Suprapubic skin (tissue), 4 donors: ENCODE measurements at regions not wholly inside any gene's neighbourhood (a gene's known extent, or its start where the extent isn't known, plus 50 kb on each side); places are given as distances from the start of the nearest gene placed in this dataset.

Experiments used
- DNase-seq, 2 donors: peaks; one replicate each; pipeline ENCODE4 v3.0.0-alpha.2; 2019; ENCODE audit warnings: low spot score in 2 of 2
- H3K27ac ChIP-seq: fragments of 200-600 bp; sonication (generic); one replicate; pipeline ENCODE4 v1.5.1; 2019
- H3K27me3 ChIP-seq: fragments of 200-600 bp; sonication (generic); one replicate; pipeline ENCODE4 v1.5.1; 2019
- H3K36me3 ChIP-seq: fragments of 200-600 bp; sonication (generic); one replicate; pipeline ENCODE4 v1.5.1; 2019
- H3K4me1 ChIP-seq: fragments of 200-600 bp; sonication (generic); one replicate; pipeline ENCODE4 v1.5.1; 2019
- H3K4me3 ChIP-seq: fragments of 200-600 bp; sonication (generic); one replicate; pipeline ENCODE4 v1.5.1; 2019; ENCODE audit warnings: mild to moderate bottlenecking
- H3K9me3 ChIP-seq: fragments of 200-600 bp; sonication (generic); one replicate; pipeline ENCODE4 v1.5.1; 2019
- EP300 ChIP-seq: sonication (generic); formaldehyde crosslinking; IDR thresholded peaks from one replicate; pipeline ENCODE4 v1.6.1; 2017; ENCODE audit warnings: antibody characterized with exemption
- POLR2A ChIP-seq, 2 donors: fragments of 450-650 bp; IDR thresholded peaks; one replicate each; pipeline ENCODE4 v1.6.1; 2017; ENCODE audit warnings: antibody characterized with exemption in 2 of 2, mild to moderate bottlenecking in 2 of 2, moderate library complexity in 2 of 2
- POLR2AphosphoS5 ChIP-seq, 3 donors: sonication (generic); formaldehyde crosslinking; IDR thresholded peaks; one replicate each; pipeline ENCODE4 v1.6.1; 2017; ENCODE audit warnings: antibody characterized with exemption in 3 of 3
- WGBS: methylation state at CpG from one replicate; pipeline ENCODE4 v1.1.5; 2018; 5-methylcytosine and 5-hydroxymethylcytosine counted together
- TF ChIP-seq, protein P1 (sequence below), 2 donors: fragments of 200-600 bp in 1 of 2; fragments of 450-650 bp in 1 of 2; sonication (generic) in 1 of 2; IDR thresholded peaks; one replicate each; pipeline ENCODE4 v1.5.1; 2016 to 2019; ENCODE audit warnings: antibody characterized with exemption in 2 of 2, mild to moderate bottlenecking in 1 of 2, moderate library complexity in 1 of 2

DNA sequence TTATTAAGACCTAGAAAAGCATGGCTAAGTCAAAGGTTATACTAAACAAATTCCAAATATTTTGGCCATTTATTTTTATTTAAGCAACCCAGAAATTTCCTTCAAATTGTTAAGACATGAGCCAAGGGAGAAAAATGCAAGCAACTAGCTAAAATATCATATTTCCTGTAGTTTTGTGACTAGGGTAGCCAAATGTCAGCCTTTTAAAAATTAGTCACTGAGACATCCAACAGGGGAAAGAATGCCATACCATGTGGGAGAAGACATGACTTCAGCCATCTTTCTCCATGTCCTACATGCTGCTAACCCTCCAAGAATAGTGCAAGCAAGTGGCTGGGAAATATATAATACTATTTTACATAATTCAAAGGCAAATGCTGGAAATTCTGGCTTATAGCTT is 197.9 kb downstream of the DSEL start:
- no peak overlapping the region for H3K4me3 ChIP-seq
- no peak for TF ChIP-seq POLR2AphosphoS5 (IDR thresholded peaks at IDR 0.05)
- TF ChIP-seq, protein P1, sequence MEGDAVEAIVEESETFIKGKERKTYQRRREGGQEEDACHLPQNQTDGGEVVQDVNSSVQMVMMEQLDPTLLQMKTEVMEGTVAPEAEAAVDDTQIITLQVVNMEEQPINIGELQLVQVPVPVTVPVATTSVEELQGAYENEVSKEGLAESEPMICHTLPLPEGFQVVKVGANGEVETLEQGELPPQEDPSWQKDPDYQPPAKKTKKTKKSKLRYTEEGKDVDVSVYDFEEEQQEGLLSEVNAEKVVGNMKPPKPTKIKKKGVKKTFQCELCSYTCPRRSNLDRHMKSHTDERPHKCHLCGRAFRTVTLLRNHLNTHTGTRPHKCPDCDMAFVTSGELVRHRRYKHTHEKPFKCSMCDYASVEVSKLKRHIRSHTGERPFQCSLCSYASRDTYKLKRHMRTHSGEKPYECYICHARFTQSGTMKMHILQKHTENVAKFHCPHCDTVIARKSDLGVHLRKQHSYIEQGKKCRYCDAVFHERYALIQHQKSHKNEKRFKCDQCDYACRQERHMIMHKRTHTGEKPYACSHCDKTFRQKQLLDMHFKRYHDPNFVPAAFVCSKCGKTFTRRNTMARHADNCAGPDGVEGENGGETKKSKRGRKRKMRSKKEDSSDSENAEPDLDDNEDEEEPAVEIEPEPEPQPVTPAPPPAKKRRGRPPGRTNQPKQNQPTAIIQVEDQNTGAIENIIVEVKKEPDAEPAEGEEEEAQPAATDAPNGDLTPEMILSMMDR (IDR thresholded peaks at IDR 0.05): no peak
- TF ChIP-seq POLR2A (IDR thresholded peaks at IDR 0.05): no peak
- TF ChIP-seq EP300: no peak
- no peaks in the 10 kb centered on the region for H3K36me3 ChIP-seq
- no peaks in the 10 kb centered on the region for H3K27me3 ChIP-seq
- DNase-seq: no peak
- no peaks in the 10 kb centered on the region for H3K4me1 ChIP-seq
- no peak overlapping the region for H3K27ac ChIP-seq
- H3K9me3 ChIP-seq: no peaks in the 10 kb centered on the region

- Histone ChIP-seq H3K4me1 (no peaks in the 10 kb centered on the region), H3K4me3 (no peak overlapping the region), H3K27ac (no peak overlapping the region), H3K9me3 (no peaks in the 10 kb centered on the region), H3K36me3 (no peaks in the 10 kb centered on the region), H3K27me3 (no peaks in the 10 kb centered on the region)
- no peak for TF ChIP-seq EP300
- TF ChIP-seq, protein P1 (IDR thresholded peaks at IDR 0.05): no peak
- no peak for TF ChIP-seq POLR2A (IDR thresholded peaks at IDR 0.05)
- DNase-seq: no peak
These were observed 205.7 kb downstream of the DSEL start for GRCh38 chr18:67310826-67311225.

- no peak for DNase-seq
- Histone ChIP-seq H3K27me3 (no peaks in the 10 kb centered on the region), H3K9me3 (no peaks in the 10 kb centered on the region), H3K4me1 (no peaks in the 10 kb centered on the region), H3K36me3 (no peaks in the 10 kb centered on the region), H3K27ac (no peak overlapping the region), H3K4me3 (no peak overlapping the region)
- 65% methylated on average over 4 of the region's 4 CpGs for WGBS
- TF ChIP-seq POLR2AphosphoS5 (IDR thresholded peaks at IDR 0.05) (no peak), EP300 (no peak), POLR2A (IDR thresholded peaks at IDR 0.05) (no peak)
- TF ChIP-seq, protein P1 (IDR thresholded peaks at IDR 0.05): no peak
These were observed 207.7 kb downstream of the DSEL start for GRCh38 chr18:67308819-67309218.

GRCh38 chr18:67305466-67305865 is 211.1 kb downstream of the DSEL start:
- Histone ChIP-seq H3K27ac (no peak overlapping the region), H3K4me1 (no peaks in the 10 kb centered on the region), H3K9me3 (peaks cover 2% of the 10 kb centered on the region), H3K27me3 (no peaks in the 10 kb centered on the region), H3K36me3 (no peaks in the 10 kb centered on the region), H3K4me3 (no peak overlapping the region)
- DNase-seq: no peak
- 88% methylated on average over 3 of the region's 3 CpGs for whole genome bisulfite sequencing
- TF ChIP-seq POLR2A (IDR thresholded peaks at IDR 0.05) (no peak), POLR2AphosphoS5 (IDR thresholded peaks at IDR 0.05) (no peak), EP300 (no peak)
- TF ChIP-seq, protein P1 (IDR thresholded peaks at IDR 0.05): no peak

GRCh38 chr18:67302043-67302442 is 214.5 kb downstream of the DSEL start:
- Histone ChIP-seq H3K4me3 (no peak overlapping the region), H3K36me3 (no peaks in the 10 kb centered on the region), H3K4me1 (no peaks in the 10 kb centered on the region), H3K9me3 (peaks cover 4% of the 10 kb centered on the region), H3K27me3 (no peaks in the 10 kb centered on the region), H3K27ac (no peak overlapping the region)
- TF ChIP-seq POLR2AphosphoS5 (IDR thresholded peaks at IDR 0.05): no peak
- TF ChIP-seq, protein P1 (IDR thresholded peaks at IDR 0.05): no peak
- no peak for TF ChIP-seq POLR2A (IDR thresholded peaks at IDR 0.05)
- no peak for TF ChIP-seq EP300
- WGBS: 24% methylated on average over 1 of the region's 1 CpG
- no peak for DNase-seq
